H1 (cell line): ENCODE measurements at regions not wholly inside any gene's neighbourhood (a gene's known extent, or its start where the extent isn't known, plus 50 kb on each side); places are given as distances from the start of the nearest gene placed in this dataset.
"Not testable (repeated sequence)": the region's sequence is repeated elsewhere in the genome, so short reads cannot be mapped to it uniquely, and the experiment has no call there.

Experiments used
- CEBPB ChIP-seq: IDR thresholded peaks from 2 replicates; pipeline ENCODE4 v1.6.1; 2012; ENCODE audit warnings: low read depth, low read length
- CHD1 ChIP-seq: IDR thresholded peaks from 2 replicates; pipeline ENCODE4 v1.6.1; 2012; ENCODE audit warnings: low read depth, low read length, improper control_type of control experiment
- CHD2 ChIP-seq: IDR thresholded peaks from 2 replicates; pipeline ENCODE4 v1.6.1; 2012; ENCODE audit warnings: low read length, improper control_type of control experiment
- GTF2F1 ChIP-seq: IDR thresholded peaks from 2 replicates; pipeline ENCODE4 v1.6.1; 2012; ENCODE audit warnings: low read depth, low read length, improper control_type of control experiment, borderline replicate concordance
- PHF8 ChIP-seq: fragments of 200-600 bp; sonication (generic); conservative IDR thresholded peaks from 2 replicates; pipeline ENCODE4 v1.7.1; 2012; ENCODE audit warnings: low read depth, mild to moderate bottlenecking, inconsistent platforms, low read length, moderate library complexity
- POLR2AphosphoS5 ChIP-seq: IDR thresholded peaks from 2 replicates; pipeline ENCODE4 v1.6.1; 2011; ENCODE audit warnings: low read depth, low read length
- RNF2 ChIP-seq: fragments of 200-900, 300-1000 bp; sonication (generic); IDR thresholded peaks from 2 replicates; pipeline ENCODE4 v1.7.1; 2016; ENCODE audit warnings: borderline replicate concordance, low read depth, mild to moderate bottlenecking, antibody characterized with exemption, low read length; ENCODE audit not compliant: poor library complexity, severe bottlenecking; ENCODE audit errors: missing control alignments
- SP1 ChIP-seq: IDR thresholded peaks from 2 replicates; pipeline ENCODE4 v1.6.1; 2011; ENCODE audit warnings: low read depth, low read length
- TF ChIP-seq, protein P1 (sequence below), 3 experiments: IDR thresholded peaks; 1 replicate in 2 of 3; 2 replicates in 1 of 3; pipeline versions ENCODE4 v1.5.1 to v1.6.1; 2011; ENCODE audit warnings: low read length in 3 of 3, mild to moderate bottlenecking in 3 of 3, inconsistent platforms in 2 of 3, low read depth in 1 of 3, moderate library complexity in 1 of 3; ENCODE audit not compliant: insufficient read depth in 1 of 3; ENCODE audit errors: control extremely low read depth in 1 of 3
- TF ChIP-seq, protein P2 (sequence below): IDR thresholded peaks from 2 replicates; pipeline ENCODE4 v1.6.1; 2011; ENCODE audit warnings: low read length, improper control_type of control experiment
- TF ChIP-seq, protein P3 (sequence below): IDR thresholded peaks from 2 replicates; pipeline ENCODE4 v1.6.1; 2012; ENCODE audit warnings: inconsistent platforms

DNA sequence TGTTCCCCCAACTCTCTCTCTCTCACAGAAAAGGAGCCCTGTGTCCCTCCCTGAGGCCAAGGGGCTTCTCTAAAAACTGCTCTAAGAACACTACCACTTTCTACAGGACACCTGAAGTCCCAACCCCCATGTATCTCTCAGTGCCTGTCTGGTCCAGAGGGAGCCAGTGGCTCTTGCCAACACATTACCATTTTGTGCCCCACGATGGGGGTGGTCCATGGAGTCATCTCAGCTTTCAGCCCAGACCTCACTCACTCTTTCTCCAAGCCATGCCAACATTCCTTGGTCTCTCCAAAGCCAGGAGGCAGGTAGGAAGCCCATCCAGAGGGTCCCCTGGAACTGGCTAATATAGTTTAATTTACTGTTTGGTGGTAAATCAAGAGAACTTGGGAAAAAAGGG is 962.1 kb upstream of the DEFB115 start:
- not testable (repeated sequence) for TF ChIP-seq SP1, CHD1, CEBPB, RNF2, PHF8, POLR2AphosphoS5, CHD2, GTF2F1
- TF ChIP-seq, protein P1, sequence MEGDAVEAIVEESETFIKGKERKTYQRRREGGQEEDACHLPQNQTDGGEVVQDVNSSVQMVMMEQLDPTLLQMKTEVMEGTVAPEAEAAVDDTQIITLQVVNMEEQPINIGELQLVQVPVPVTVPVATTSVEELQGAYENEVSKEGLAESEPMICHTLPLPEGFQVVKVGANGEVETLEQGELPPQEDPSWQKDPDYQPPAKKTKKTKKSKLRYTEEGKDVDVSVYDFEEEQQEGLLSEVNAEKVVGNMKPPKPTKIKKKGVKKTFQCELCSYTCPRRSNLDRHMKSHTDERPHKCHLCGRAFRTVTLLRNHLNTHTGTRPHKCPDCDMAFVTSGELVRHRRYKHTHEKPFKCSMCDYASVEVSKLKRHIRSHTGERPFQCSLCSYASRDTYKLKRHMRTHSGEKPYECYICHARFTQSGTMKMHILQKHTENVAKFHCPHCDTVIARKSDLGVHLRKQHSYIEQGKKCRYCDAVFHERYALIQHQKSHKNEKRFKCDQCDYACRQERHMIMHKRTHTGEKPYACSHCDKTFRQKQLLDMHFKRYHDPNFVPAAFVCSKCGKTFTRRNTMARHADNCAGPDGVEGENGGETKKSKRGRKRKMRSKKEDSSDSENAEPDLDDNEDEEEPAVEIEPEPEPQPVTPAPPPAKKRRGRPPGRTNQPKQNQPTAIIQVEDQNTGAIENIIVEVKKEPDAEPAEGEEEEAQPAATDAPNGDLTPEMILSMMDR (IDR thresholded peaks at IDR 0.05; ENCODE audit: control extremely low read depth in 1 of 3, insufficient read depth in 1 of 3, low read depth in 1 of 3, low read length in 3 of 3), result not testable (repeated sequence)
- TF ChIP-seq, protein P2, sequence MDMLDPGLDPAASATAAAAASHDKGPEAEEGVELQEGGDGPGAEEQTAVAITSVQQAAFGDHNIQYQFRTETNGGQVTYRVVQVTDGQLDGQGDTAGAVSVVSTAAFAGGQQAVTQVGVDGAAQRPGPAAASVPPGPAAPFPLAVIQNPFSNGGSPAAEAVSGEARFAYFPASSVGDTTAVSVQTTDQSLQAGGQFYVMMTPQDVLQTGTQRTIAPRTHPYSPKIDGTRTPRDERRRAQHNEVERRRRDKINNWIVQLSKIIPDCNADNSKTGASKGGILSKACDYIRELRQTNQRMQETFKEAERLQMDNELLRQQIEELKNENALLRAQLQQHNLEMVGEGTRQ, result not testable (repeated sequence)
- TF ChIP-seq, protein P3, sequence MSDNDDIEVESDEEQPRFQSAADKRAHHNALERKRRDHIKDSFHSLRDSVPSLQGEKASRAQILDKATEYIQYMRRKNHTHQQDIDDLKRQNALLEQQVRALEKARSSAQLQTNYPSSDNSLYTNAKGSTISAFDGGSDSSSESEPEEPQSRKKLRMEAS, result not testable (repeated sequence)
